NCI-H2171 (cell line): ENCODE measurements at regions not wholly inside any gene's neighbourhood (a gene's known extent, or its start where the extent isn't known, plus 50 kb on each side); places are given as distances from the start of the nearest gene placed in this dataset.
"Not testable (repeated sequence)": the region's sequence is repeated elsewhere in the genome, so short reads cannot be mapped to it uniquely, and the experiment has no call there.

Experiments used
- DNase-seq: peaks from one replicate; lab custom pipeline; 2025; lab: John Stamatoyannopoulos, UW

- no peak for DNase-seq
These were observed 220.5 kb upstream of the HSF2 start for GRCh38 chr6:122178988-122179387.

GRCh38 chr6:122180132-122180531, 219.3 kb upstream of the HSF2 start:
- no peak for DNase-seq

GRCh38 chr6:122182061-122182460, 217.4 kb upstream of the HSF2 start:
- DNase-seq: no peak

- no peak for DNase-seq
These were observed 215.0 kb upstream of the HSF2 start for GRCh38 chr6:122184401-122184827.

- not testable (repeated sequence) for DNase-seq
These were observed 214.0 kb upstream of the HSF2 start for GRCh38 chr6:122185458-122185857.

GRCh38 chr6:122187186-122187585, 212.3 kb upstream of the HSF2 start:
- DNase-seq: no peak

GRCh38 chr6:122198922-122199321, 200.5 kb upstream of the HSF2 start:
- DNase-seq: no peak

GRCh38 chr6:122200440-122200839, 199.0 kb upstream of the HSF2 start:
- no peak for DNase-seq

GRCh38 chr6:122202576-122203137, 196.8 kb upstream of the HSF2 start:
- no peak for DNase-seq

- no peak for DNase-seq
These were observed 192.4 kb upstream of the HSF2 start for GRCh38 chr6:122207061-122207460.

- no peak for DNase-seq
These were observed 191.7 kb upstream of the HSF2 start for GRCh38 chr6:122207794-122208193.

GRCh38 chr6:122214605-122215318, 184.7 kb upstream of the HSF2 start:
- no peak for DNase-seq

- no peak for DNase-seq
These were observed 179.2 kb upstream of the HSF2 start for GRCh38 chr6:122220254-122220653.

- DNase-seq: no peak
These were observed 176.7 kb upstream of the HSF2 start for GRCh38 chr6:122222761-122223160.

- DNase-seq: no peak
These were observed 176.2 kb upstream of the HSF2 start for GRCh38 chr6:122223251-122223650.

GRCh38 chr6:122238861-122239260, 160.6 kb upstream of the HSF2 start:
- no peak for DNase-seq

- no peak for DNase-seq
These were observed 152.4 kb upstream of the HSF2 start for GRCh38 chr6:122246906-122247658.

- no peak for DNase-seq
These were observed 151.3 kb upstream of the HSF2 start for GRCh38 chr6:122248001-122248669.

GRCh38 chr6:122248844-122249243, 150.6 kb upstream of the HSF2 start:
- no peak for DNase-seq

- no peak for DNase-seq
These were observed 140.6 kb upstream of the HSF2 start for GRCh38 chr6:122258839-122259238.

- DNase-seq: no peak
These were observed 134.9 kb upstream of the HSF2 start for GRCh38 chr6:122264557-122264956.

GRCh38 chr6:122265755-122266154, 133.7 kb upstream of the HSF2 start:
- no peak for DNase-seq

- DNase-seq: no peak
These were observed 131.1 kb upstream of the HSF2 start for GRCh38 chr6:122268394-122268793.
